OCI-LY7 (cell line): ENCODE measurements at regions not wholly inside any gene's neighbourhood (a gene's known extent, or its start where the extent isn't known, plus 50 kb on each side); places are given as distances from the start of the nearest gene placed in this dataset.

Experiments used
- BruUV-seq: library from RNA; stranded (reverse); fragments of 400-500 nt; replicated peaks from 2 replicates; lab custom pipeline; 2021; lab: Mats Ljungman, UMichigan
- CTCF ChIA-PET: fragments of 300-600 bp; sonication (Branson Sonifier 250); formaldehyde crosslinking; loops from one replicate; lab custom pipeline; 2022; ENCODE audit warnings: antibody characterized with exemption; ENCODE audit not compliant: unreplicated experiment; lab: Charles Lee
- POLR2A ChIA-PET: fragments of 300-600 bp; sonication (Branson Sonifier 250); formaldehyde crosslinking; loops from one replicate; lab custom pipeline; 2022; ENCODE audit warnings: antibody characterized with exemption; lab: Charles Lee
- DNase-seq: peaks from one replicate; pipeline ENCODE4 v3.0.0-alpha.2; 2015; ENCODE audit warnings: low spot score
- H2AFZ ChIP-seq: fragments of 200-600 bp; sonication (generic), shearing (Covaris generic); 2 replicates; pipeline ENCODE4 v1.6.1; 2014; ENCODE audit warnings: mild to moderate bottlenecking, antibody characterized with exemption, low read length, moderate library complexity
- H3K27ac ChIP-seq: fragments of 200-600 bp; sonication (generic); 2 replicates; pipeline ENCODE4 v1.5.1; 2014; ENCODE audit warnings: mixed run types, low read depth, mild to moderate bottlenecking, moderate library complexity, low read length, inconsistent platforms; ENCODE audit not compliant: poor library complexity, severe bottlenecking
- H3K36me3 ChIP-seq: fragments of 200-600 bp; sonication (generic); 2 replicates; pipeline ENCODE4 v1.6.1; 2014; ENCODE audit warnings: mild to moderate bottlenecking, antibody characterized with exemption, low read length, moderate library complexity, mixed read lengths; ENCODE audit not compliant: insufficient read depth
- H3K4me1 ChIP-seq: fragments of 200-600 bp; sonication (generic); 2 replicates; pipeline ENCODE4 v1.5.1; 2014; ENCODE audit warnings: mild to moderate bottlenecking, low read length; ENCODE audit not compliant: insufficient read depth, poor library complexity, severe bottlenecking
- H3K4me2 ChIP-seq: fragments of 200-600 bp; sonication (generic); 2 replicates; pipeline ENCODE4 v1.6.1; 2014; ENCODE audit warnings: mild to moderate bottlenecking, low read length
- H3K4me3 ChIP-seq: fragments of 200-600 bp; sonication (generic); 2 replicates; pipeline ENCODE4 v1.5.1; 2014; ENCODE audit warnings: mild to moderate bottlenecking, low read depth, low read length; ENCODE audit not compliant: poor library complexity, severe bottlenecking
- H3K79me2 ChIP-seq: fragments of 200-600 bp; sonication (generic); 2 replicates; pipeline ENCODE4 v1.6.1; 2016; ENCODE audit warnings: low read depth, mild to moderate bottlenecking, low read length, moderate library complexity, mixed read lengths; ENCODE audit not compliant: insufficient read depth
- H3K9me2 ChIP-seq: fragments of 200-600 bp; sonication (generic); 2 replicates; pipeline ENCODE4 v1.6.1; 2016; ENCODE audit warnings: mild to moderate bottlenecking, low read length, mixed read lengths; ENCODE audit not compliant: insufficient read depth
- H3K9me3 ChIP-seq: fragments of 200-600 bp; sonication (generic); 2 replicates; pipeline ENCODE4 v1.6.1; 2014; ENCODE audit warnings: mild to moderate bottlenecking, mixed run types, low read length, mixed read lengths
- H4K20me1 ChIP-seq: fragments of 200-600 bp; sonication (generic); 2 replicates; pipeline ENCODE4 v1.6.1; 2014; ENCODE audit warnings: mild to moderate bottlenecking, antibody characterized with exemption, low read length, moderate library complexity, mixed read lengths; ENCODE audit not compliant: insufficient read depth
- CTCF ChIP-seq: fragments of 200-600 bp; sonication (generic); conservative IDR thresholded peaks from 2 replicates; pipeline ENCODE4 v1.5.1; 2014; ENCODE audit warnings: mild to moderate bottlenecking, antibody characterized with exemption, low read length, moderate library complexity, mixed read lengths
- EZH2phosphoT487 ChIP-seq: fragments of 200-600 bp; sonication (generic); IDR thresholded peaks from 2 replicates; pipeline ENCODE4 v1.6.1; 2018; ENCODE audit warnings: low read depth, borderline replicate concordance, mild to moderate bottlenecking, mixed run types, antibody characterized with exemption, low read length, moderate library complexity, mixed read lengths
- intact Hi-C: fragments of 100-400 bp; cut with micrococcal nuclease; formaldehyde crosslinking; loops from one replicate; pipeline ENCODE4 v1.10.0; 2022; ENCODE audit not compliant: unreplicated experiment

GRCh38 chr18:34126121-34126520 is 98.6 kb downstream of the NOL4 start:
- no peaks in the 10 kb centered on the region for H4K20me1 ChIP-seq
- H3K9me3 ChIP-seq = no peaks in the 10 kb centered on the region
- H3K4me3 ChIP-seq = no peak overlapping the region
- no peak for TF ChIP-seq CTCF
- TF ChIP-seq EZH2phosphoT487 = no peak
- H2AFZ ChIP-seq = no peak overlapping the region
- H3K27ac ChIP-seq = no peak overlapping the region
- peaks cover 6% of the 10 kb centered on the region for H3K4me1 ChIP-seq
- no peaks in the 10 kb centered on the region for H3K36me3 ChIP-seq
- no peaks in the 10 kb centered on the region for H3K9me2 ChIP-seq
- H3K4me2 ChIP-seq = no peak overlapping the region
- intact Hi-C loops = loop anchor here (10.0 kb wide), 1 partner anchor 199 kb away; no protein-coding TSS in a partner anchor
- BruUV-seq = no TSS peak
- no peaks in the 10 kb centered on the region for H3K79me2 ChIP-seq
- DNase-seq = no peak
- CTCF ChIA-PET = no interaction called here
- POLR2A ChIA-PET = interaction anchor here (1.1 kb wide), 1 partner anchor 287 kb away, joined by 3 read pairs; no protein-coding TSS in a partner anchor

DNA sequence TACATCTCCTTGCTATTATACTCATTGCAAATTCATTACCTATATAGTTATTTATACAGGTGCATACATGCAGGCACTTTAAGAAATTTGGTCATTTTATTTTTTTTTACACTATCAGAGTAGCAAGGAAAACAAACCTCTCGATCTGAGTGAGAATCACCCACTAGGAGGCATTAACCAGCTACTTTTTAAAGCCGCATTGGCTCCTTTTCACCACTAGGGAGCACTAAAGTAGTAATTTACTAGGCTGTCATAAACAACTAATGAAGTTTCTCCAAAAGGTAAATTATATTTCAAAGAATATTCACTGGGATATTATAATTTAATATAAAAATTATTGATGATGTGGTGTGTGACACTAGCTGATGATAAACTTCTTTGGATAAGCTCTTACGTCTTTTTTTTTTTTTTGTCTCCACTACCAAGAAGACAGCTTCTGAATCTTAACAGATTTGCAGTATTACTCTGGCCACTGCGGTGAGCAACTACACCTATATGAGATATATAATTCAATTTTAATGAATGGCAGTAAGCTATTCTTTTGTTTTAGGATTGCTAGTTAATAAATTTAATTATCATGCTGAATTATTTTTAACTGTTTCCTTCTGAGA is 101.9 kb downstream of the NOL4 start:
- Histone ChIP-seq H3K9me2 (no peaks in the 10 kb centered on the region), H4K20me1 (no peaks in the 10 kb centered on the region), H3K4me1 (peaks cover 13% of the 10 kb centered on the region), H3K4me2 (no peak overlapping the region), H3K27ac (no peak overlapping the region), H3K79me2 (no peaks in the 10 kb centered on the region), H3K36me3 (no peaks in the 10 kb centered on the region), H3K4me3 (no peak overlapping the region), H3K9me3 (no peaks in the 10 kb centered on the region), H2AFZ (0 out of 2 replicates have a peak overlapping the region, but pooled peaks have one; percentile 85)
- intact Hi-C loops = loop anchor here (2.0 to 10.0 kb wide), 2 partner anchors 202 to 284 kb away; no protein-coding TSS in a partner anchor
- BruUV-seq = no TSS peak
- TF ChIP-seq CTCF = peak; percentile 87
- TF ChIP-seq EZH2phosphoT487 = no peak
- peak; percentile 68 for DNase-seq
- POLR2A ChIA-PET = interaction anchor here (0.6 to 1.3 kb wide), 4 partner anchors 9 to 319 kb away, joined by 3 to 5 read pairs (median 3); no protein-coding TSS in a partner anchor
- CTCF ChIA-PET = interaction anchor here (0.6 kb wide), 1 partner anchor 178 kb away, joined by 3 read pairs; no protein-coding TSS in a partner anchor

GRCh38 chr18:34121200-34121721 is 103.5 kb downstream of the NOL4 start:
- no peak for TF ChIP-seq CTCF
- TF ChIP-seq EZH2phosphoT487 = no peak
- peak overlapping the region; percentile 28 for H3K4me2 ChIP-seq
- H3K79me2 ChIP-seq = no peaks in the 10 kb centered on the region
- intact Hi-C loops = loop anchor here (10.0 kb wide), 1 partner anchor 204 kb away; no protein-coding TSS in a partner anchor
- no peaks in the 10 kb centered on the region for H3K36me3 ChIP-seq
- peaks cover 13% of the 10 kb centered on the region for H3K4me1 ChIP-seq
- CTCF ChIA-PET = no interaction called here
- no peaks in the 10 kb centered on the region for H3K9me3 ChIP-seq
- H4K20me1 ChIP-seq = no peaks in the 10 kb centered on the region
- DNase-seq = no peak
- peak overlapping the region; percentile 85 for H2AFZ ChIP-seq
- POLR2A ChIA-PET = no interaction called here
- no TSS peak for BruUV-seq
- H3K9me2 ChIP-seq = no peaks in the 10 kb centered on the region
- no peak overlapping the region for H3K27ac ChIP-seq
- no peak overlapping the region for H3K4me3 ChIP-seq
